ENCODE measurements at regions not wholly inside any gene's neighbourhood (a gene's known extent, or its start where the extent isn't known, plus 50 kb on each side); places are given as distances from the start of the nearest gene placed in this dataset.

- Histone ChIP-seq H3K36me3 (ENCODE audit: control insufficient read depth in 2 of 3, insufficient read depth in 3 of 3, low read length in 3 of 3) (no peaks in the 10 kb centered on the region), H3K9ac (ENCODE audit: low read length in 3 of 3) (no peak overlapping the region), H3K4me1 (ENCODE audit: control insufficient read depth in 2 of 3, insufficient read depth in 2 of 3, low read depth in 1 of 3, low read length in 3 of 3) (peaks cover 0 to 2% (median 0%) of the 10 kb centered on the region in 3 donors), H3K27ac (ENCODE audit: low read depth in 2 of 2, low read length in 2 of 2) (no peak overlapping the region), H3K27me3 (ENCODE audit: control insufficient read depth, insufficient read depth, low read length) (no peaks in the 10 kb centered on the region), H3K4me3 (ENCODE audit: low read length in 3 of 3) (no peak overlapping the region), H3K9me3 (ENCODE audit: control insufficient read depth in 2 of 3, insufficient read depth in 1 of 3, low read length in 3 of 3) (no peaks in the 10 kb centered on the region)
- no peak for DNase-seq
- TF ChIP-seq CTCF (IDR thresholded peaks at IDR 0.05; ENCODE audit: borderline replicate concordance, extremely low read depth, insufficient read depth) = no peak
- no peak for FAIRE-seq
- intact Hi-C loops (cut with DNase I) = no loop called here
Measured at GRCh38 chr3:55333923-55334322, 153.2 kb downstream of the WNT5A start.

GRCh38 chr3:55333046-55333445 is 154.1 kb downstream of the WNT5A start:
- H3K36me3 ChIP-seq (ENCODE audit: control insufficient read depth in 2 of 3, insufficient read depth in 3 of 3, low read length in 3 of 3) = no peaks in the 10 kb centered on the region
- TF ChIP-seq CTCF (IDR thresholded peaks at IDR 0.05; ENCODE audit: borderline replicate concordance, extremely low read depth, insufficient read depth) = no peak
- peaks cover 0 to 2% (median 0%) of the 10 kb centered on the region in 3 donors for H3K4me1 ChIP-seq (ENCODE audit: control insufficient read depth in 2 of 3, insufficient read depth in 2 of 3, low read depth in 1 of 3, low read length in 3 of 3)
- FAIRE-seq (no peak), DNase-seq (peak in 1 of 5 donors; percentile 13)
- H3K9me3 ChIP-seq (ENCODE audit: control insufficient read depth in 2 of 3, insufficient read depth in 1 of 3, low read length in 3 of 3) = no peaks in the 10 kb centered on the region
- no peak overlapping the region for H3K4me3 ChIP-seq (ENCODE audit: low read length in 3 of 3)
- intact Hi-C loops (cut with DNase I) = no loop called here
- no peak overlapping the region for H3K27ac ChIP-seq (ENCODE audit: low read depth in 2 of 2, low read length in 2 of 2)
- H3K9ac ChIP-seq (ENCODE audit: low read length in 3 of 3) = no peak overlapping the region
- no peaks in the 10 kb centered on the region for H3K27me3 ChIP-seq (ENCODE audit: control insufficient read depth, insufficient read depth, low read length)

GRCh38 chr3:55332176-55332575 is 154.9 kb downstream of the WNT5A start:
- Histone ChIP-seq H3K9me3 (ENCODE audit: control insufficient read depth in 2 of 3, insufficient read depth in 1 of 3, low read length in 3 of 3) (no peaks in the 10 kb centered on the region), H3K4me1 (ENCODE audit: control insufficient read depth in 2 of 3, insufficient read depth in 2 of 3, low read depth in 1 of 3, low read length in 3 of 3) (peaks cover 0 to 2% (median 0%) of the 10 kb centered on the region in 3 donors), H3K36me3 (ENCODE audit: control insufficient read depth in 2 of 3, insufficient read depth in 3 of 3, low read length in 3 of 3) (no peaks in the 10 kb centered on the region), H3K27ac (ENCODE audit: low read depth in 2 of 2, low read length in 2 of 2) (no peak overlapping the region), H3K27me3 (ENCODE audit: control insufficient read depth, insufficient read depth, low read length) (no peaks in the 10 kb centered on the region), H3K9ac (ENCODE audit: low read length in 3 of 3) (no peak overlapping the region), H3K4me3 (ENCODE audit: low read length in 3 of 3) (no peak overlapping the region)
- DNase-seq = peak in 4 of 5 donors; percentile 66 to 89 (median 75)
- no peak for TF ChIP-seq CTCF (IDR thresholded peaks at IDR 0.05; ENCODE audit: borderline replicate concordance, extremely low read depth, insufficient read depth)
- intact Hi-C loops (cut with DNase I) = no loop called here
- no peak for FAIRE-seq

- Histone ChIP-seq H3K27ac (ENCODE audit: low read depth in 2 of 2, low read length in 2 of 2) (no peak overlapping the region), H3K4me3 (ENCODE audit: low read length in 3 of 3) (no peak overlapping the region), H3K9ac (ENCODE audit: low read length in 3 of 3) (no peak overlapping the region), H3K4me1 (ENCODE audit: control insufficient read depth in 2 of 3, insufficient read depth in 2 of 3, low read depth in 1 of 3, low read length in 3 of 3) (peaks cover 0 to 2% (median 0%) of the 10 kb centered on the region in 3 donors), H3K27me3 (ENCODE audit: control insufficient read depth, insufficient read depth, low read length) (no peaks in the 10 kb centered on the region), H3K9me3 (ENCODE audit: control insufficient read depth in 2 of 3, insufficient read depth in 1 of 3, low read length in 3 of 3) (no peaks in the 10 kb centered on the region), H3K36me3 (ENCODE audit: control insufficient read depth in 2 of 3, insufficient read depth in 3 of 3, low read length in 3 of 3) (no peaks in the 10 kb centered on the region)
- DNase-seq = no peak
- TF ChIP-seq CTCF (IDR thresholded peaks at IDR 0.05; ENCODE audit: borderline replicate concordance, extremely low read depth, insufficient read depth) = no peak
- no peak for FAIRE-seq
- intact Hi-C loops (cut with DNase I) = no loop called here
Measured at GRCh38 chr3:55331524-55331923, 155.6 kb downstream of the WNT5A start.
